ENCODE measurements at regions not wholly inside any gene's neighbourhood (a gene's known extent, or its start where the extent isn't known, plus 50 kb on each side); places are given as distances from the start of the nearest gene placed in this dataset.

DNA sequence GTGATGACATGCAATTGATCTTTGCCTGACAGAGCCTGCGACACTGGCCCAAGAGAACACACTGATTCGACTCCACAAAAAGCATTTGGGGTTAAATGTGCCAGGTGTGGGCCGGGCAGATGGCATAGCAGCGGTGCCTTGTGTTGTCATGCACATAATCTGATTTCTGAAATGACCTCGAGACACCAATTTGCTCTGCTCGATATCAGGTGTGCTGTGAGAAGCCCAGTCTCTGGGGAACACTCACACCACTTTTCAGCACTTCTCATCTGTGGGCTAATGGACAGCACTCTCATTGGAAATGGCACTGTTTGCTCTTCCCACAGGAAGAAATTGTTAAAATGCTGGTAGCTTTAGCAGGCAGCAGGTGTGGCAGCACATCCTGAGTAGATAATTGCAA lies 738.3 kb upstream of the TENM3 start:
- DNase-seq (ENCODE audit: low spot score): no peak

DNA sequence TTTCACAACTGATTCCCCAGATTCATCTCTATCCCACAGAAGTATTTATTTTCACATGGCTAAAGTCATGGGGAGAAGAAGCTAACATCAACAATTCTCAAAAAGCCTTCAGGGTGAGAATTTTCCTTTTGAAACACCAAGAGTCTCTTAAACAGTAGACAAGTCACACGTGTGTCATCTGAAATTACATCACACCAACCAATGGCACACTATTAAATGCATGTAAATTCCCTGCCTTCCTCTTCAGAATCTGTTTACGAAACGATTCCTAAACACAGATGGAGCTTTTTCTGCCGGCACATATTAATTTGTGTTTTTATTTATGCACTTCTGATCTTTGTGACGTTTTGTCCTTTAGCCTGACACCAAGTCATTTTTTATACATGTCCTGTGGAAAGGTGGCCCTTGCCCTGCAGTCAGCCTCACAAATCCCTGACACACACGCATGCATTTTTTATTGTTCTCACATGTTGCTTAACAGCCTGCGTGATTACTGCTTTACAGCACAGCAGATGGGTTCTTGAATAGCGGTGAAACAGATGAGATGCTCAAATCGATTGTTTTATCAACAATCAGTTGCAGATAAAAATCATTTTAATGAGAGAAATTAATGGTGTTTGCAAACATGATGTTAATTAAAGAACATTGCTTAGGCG lies 735.9 kb upstream of the TENM3 start:
- DNase-seq (ENCODE audit: low spot score): no peak

DNA sequence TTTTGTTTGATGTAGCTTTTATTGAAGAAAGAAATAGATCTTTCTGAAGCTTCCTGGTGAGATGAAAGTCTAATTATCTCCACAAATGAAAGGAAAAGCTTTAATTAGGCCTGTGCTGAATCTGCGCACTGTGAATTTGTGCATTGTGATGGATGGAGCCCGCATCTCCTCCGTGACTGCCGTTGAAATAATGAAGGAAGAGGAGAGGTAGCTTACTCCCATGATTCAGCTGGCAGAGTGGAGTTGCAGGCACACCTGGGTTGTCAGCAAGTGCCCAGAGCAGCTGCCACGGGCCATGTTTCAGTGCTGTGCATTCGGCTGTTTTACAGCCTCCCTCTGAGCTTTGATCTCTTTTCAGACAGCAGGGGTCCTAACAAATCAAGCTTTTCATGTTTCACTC lies 735.3 kb upstream of the TENM3 start:
- DNase-seq (ENCODE audit: low spot score): no peak

DNA sequence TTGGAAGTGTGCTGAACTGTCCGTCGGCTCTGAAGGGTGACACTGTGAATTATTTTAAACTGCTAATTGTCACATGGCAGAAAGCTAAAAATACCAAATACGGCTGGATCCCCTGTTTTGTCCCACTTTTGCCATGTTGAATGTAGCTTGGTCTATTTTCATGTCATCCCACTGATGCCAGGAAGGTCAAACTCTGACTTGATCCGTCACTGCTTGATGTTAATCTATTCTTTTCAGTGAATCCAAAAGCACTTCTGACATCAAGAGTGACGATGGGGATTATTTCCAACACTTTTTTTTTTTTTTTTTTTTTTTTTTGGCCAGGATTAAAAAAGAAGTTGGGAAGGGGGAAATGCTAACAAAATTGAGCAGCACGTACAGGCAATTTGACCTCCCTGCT lies 734.6 kb upstream of the TENM3 start:
- DNase-seq (ENCODE audit: low spot score): no peak

DNA sequence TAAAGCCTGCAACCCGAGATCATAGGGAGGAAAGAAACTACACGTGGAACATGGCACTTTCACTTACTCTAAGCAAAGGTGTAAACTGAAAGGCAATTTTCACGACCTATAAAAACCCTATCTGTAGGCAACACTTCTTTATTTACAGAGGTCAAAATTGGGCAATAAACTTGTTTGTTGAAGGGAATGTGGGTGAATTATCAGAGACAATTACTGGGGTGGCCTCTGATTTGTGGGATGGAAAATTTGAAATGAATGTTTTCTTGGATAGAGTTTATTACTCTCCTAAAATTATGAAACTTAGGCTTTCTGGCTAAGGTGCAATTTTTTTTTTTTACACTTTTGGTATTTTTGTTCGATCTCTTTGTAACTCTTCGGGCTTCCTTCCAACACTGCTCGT lies 734.1 kb upstream of the TENM3 start:
- no peak for DNase-seq (ENCODE audit: low spot score)

DNA sequence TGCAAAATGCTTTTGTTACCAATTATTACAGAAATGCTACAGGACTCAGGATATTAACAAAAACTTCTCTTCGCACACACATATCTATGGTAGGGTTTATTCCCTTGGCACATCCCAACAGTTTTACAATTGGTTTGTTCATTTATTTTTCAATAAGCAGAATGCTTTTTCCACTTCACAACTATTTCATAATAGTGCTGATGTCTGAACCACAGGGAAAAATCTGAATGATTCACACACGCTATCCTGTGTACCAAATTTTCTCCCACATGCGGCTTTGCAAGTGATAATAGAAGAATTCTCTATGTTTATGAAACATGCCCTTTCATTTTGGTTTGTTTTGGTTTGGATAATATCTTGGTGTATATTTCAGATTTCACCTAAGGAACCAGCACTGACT lies 725.7 kb upstream of the TENM3 start:
- peak; percentile 13 for DNase-seq (ENCODE audit: low spot score)

DNA sequence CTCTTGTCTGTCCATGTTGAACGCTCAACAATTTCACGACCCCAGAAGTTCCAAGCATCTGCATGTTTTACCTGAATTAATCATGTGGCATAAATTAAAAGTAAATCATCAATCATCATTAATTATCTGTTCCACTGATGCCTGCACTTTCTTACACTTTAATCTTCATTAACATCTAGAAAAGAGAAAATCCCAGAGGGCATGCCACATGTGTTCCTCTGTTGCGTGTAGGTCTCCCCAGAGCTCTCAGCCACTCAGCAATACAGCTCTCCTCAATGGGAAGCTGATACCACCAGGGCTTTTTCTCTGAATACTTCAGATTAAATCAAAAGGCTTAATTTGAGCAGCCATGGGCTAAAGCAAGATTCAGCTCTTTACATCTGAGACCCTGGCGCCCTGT lies 722.4 kb upstream of the TENM3 start:
- no peak for DNase-seq (ENCODE audit: low spot score)

DNA sequence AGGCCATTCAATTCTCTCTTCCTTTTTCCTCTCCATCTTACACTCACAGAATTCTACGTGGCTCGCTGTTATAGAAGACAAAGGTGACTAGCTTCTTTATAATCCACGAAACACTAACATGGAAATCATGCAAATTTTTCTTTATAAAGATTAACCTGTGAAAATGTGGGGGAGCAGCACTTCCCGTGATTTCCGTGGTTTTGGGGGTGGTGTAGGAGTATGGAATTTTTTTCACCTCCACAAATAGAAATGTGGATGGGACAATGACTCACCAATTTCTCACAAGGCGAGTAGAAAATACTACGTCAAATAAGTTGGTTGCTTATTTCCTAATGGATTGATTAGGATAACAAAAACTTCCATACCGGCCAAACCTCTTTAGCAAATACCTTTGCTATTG lies 719.2 kb upstream of the TENM3 start:
- DNase-seq (ENCODE audit: low spot score): no peak

DNA sequence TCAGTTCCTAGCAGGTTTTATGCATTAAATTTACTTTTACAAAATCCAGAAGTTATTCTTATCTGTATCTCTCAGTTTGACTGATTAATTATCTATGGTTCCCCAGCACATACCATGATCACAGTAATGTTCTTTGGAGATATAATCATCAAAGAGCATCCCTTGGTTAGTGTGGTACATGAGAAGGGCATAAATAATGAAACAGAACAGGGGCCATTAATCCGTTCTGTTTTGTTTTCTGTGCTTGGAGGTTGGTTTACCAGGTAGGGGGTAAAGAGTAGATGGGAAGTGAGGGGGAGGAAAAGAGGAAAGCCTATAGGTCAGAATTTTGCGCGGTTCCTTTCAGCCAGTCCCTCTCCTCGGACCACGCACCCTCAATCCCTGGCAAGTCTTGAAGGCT lies 718.7 kb upstream of the TENM3 start:
- DNase-seq (ENCODE audit: low spot score): no peak

DNA sequence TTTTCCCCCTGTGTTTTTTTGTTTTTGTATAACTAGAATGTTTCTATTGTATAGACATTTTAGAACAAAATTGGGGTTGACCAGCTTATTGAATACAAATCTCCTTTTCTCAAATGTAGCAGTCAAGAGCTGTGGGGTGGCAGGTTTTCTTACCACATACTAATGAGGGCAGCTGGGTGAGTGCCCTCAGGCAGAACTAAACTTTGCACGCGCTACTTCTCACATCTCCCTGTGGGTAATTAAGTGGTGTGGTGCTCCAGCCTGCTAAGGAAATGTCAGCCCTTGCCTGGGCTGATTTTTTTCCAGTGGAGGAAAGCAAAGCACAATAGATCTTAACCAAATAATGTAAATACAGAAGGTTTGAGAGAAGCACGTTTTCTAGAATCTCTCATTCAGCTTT lies 717.6 kb upstream of the TENM3 start:
- no peak for DNase-seq (ENCODE audit: low spot score)

DNA sequence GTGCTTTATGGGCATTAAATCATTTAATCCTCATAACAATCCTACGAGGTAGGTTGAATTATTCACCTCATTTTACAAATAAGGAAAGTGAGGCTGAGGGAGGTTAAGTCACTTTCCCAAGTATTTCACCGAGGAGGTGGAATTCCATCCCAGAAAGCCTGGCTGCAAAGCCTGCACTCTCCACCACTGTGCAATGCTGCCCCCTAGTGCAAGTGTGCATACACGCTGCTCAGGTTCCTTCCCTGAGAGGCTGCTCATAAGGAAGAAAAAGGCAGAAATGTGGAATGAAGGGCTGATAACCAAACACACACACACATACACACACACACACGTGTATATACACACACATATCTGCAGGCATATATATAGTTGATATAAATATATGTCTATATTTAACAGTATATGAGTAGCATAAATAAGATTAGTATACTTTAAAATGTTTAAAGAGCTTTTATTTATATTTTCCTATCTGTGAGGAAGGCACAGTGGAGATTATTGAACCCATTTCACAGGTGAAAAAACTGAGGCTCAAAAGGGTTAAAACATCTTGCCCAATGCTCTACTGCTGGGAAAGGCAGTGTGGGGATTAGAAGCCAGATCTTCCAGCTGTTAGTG lies 714.5 kb upstream of the TENM3 start:
- peak; percentile 79 for DNase-seq (ENCODE audit: low spot score)

DNA sequence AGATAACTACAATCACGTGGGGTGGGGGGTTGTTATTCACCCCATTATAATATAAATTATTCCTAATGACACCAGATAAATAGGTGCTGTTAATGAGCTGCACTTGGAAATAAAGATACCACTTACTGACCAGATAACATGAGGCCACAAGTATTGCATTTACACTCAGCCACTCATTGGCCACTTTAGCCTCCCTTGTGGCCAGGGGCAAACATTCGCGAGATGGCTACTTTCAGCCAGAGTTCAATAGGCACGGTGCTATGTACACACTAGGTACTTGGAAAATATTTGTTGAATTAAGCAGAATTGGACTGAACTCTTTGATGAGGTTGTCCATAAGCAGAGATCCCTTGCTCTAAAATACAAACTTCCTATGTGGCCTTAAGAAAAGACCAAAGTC lies 713.7 kb upstream of the TENM3 start:
- no peak for DNase-seq (ENCODE audit: low spot score)

DNA sequence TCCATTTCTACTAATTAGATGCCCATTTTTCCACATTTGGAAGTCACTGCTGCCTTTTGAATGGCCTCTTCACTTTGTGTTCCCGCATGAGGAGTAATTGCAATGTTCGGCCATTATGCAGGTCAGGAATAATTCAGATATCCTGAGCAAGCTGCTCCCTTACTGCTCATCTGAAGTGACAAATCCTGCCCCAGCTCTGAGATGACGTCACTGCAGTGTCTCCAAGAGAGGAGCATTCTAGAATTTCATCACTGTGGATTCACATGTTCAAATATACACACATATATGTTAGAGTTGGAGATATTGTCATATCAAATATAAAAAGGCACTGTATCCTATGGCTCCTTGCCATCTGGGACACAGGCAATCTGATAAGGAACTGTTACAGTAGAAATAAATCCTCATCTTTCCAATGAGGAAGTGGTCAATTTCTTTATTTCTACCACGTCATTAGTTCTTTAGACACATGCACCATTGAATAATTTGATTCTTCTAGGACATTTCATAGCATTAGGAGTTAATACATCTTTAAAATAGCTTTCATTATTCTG lies 706.9 kb upstream of the TENM3 start:
- no peak for DNase-seq (ENCODE audit: low spot score)

DNA sequence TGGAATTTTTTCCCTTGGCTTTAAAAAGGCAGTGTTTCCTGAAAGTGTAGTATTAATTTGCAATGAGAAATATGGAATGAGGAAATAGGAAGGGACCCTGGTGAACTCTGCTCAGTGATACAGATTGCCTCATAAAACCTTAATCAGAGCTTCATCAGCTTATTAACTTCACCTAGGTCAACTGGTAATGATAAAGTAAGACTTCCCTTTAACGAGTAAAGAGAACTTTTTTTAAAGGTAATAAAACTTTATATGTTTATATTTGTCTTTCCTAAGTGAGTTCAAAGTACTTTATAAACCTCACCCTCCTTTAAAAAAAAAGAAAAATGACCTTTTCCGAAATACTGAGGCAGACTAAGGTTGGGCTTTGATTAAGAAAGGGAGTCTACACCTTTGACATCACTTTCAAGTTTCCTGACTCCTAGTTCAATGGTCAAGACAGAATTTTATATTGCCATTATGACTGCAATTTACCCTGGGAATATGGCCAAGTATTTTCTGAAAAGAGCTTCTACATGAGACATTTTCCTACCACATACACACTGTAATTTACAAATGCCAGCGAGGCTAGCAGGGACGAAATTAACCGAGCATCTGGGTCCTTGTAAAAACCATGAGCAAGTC lies 706.3 kb upstream of the TENM3 start:
- DNase-seq (ENCODE audit: low spot score): no peak

DNA sequence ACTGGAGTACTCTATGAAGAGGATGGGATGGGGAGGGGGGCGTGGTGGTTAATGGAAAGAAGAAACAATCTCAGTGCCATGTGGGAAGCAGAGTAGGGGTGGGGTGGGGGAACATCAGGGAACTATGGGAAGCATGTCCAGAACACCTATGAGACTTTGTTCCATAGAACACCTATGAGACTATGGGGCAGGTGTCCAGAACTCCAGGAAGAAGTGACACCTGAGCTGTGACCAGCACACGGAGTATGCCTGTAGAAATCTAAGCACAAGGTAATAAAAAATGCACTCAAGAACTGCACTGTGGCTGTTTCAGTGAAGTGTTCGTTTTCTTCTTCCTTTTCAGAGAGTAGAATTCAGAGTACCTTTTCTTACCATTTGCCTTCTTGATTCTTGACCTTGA lies 704.8 kb upstream of the TENM3 start:
- no peak for DNase-seq (ENCODE audit: low spot score)

DNA sequence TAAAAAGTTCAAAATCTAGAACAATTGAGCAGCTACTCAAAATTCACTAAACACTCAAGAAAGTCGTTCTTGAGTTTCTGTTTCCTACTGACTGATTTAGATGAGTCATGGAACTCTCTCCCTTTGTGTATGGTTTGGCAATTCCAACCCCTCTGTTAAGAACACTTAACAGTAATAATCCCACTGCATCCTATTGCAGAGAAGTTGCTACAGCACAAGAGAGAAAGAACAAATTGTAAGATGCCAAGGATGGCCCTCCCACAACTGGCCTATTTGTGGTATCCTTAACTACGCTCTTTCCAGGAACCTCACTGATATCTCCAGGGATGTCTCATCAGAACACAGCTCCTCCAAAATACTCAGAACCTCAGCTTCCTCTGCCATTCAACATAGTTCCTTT lies 701.8 kb upstream of the TENM3 start:
- no peak for DNase-seq (ENCODE audit: low spot score)

DNA sequence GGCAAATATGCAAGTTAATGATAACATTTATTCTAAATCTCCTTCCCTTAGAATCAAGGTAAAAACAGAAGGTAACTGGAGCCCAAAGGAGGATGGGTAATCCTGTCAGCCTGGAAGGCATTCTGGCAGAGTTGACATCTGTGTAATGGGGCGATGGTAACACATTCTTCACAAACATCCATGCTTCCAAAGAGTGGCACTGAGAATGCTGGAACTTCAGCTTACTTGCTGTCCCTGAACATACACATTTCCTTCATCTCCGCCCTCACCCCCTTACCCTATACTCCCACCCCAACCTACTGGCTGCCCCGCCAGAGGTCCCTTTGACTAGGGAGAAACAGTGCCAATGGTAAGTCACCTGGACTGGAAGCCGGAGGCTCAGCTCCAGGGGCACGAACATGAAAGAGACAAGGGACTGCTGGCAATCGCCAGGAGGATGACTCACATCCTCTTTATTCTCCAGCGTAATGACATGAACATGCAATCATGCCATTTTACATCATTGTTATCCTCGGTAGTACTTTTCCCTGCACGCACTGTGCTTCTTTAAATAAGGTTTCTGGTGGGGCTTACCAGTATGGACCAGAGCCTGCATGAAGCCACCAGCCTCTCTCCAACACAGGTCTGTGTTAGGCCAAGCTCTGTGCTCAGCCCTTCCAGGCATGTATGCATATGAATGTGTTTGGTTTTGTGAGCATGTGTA lies 694.2 kb upstream of the TENM3 start:
- DNase-seq (ENCODE audit: low spot score): peak; percentile 64

DNA sequence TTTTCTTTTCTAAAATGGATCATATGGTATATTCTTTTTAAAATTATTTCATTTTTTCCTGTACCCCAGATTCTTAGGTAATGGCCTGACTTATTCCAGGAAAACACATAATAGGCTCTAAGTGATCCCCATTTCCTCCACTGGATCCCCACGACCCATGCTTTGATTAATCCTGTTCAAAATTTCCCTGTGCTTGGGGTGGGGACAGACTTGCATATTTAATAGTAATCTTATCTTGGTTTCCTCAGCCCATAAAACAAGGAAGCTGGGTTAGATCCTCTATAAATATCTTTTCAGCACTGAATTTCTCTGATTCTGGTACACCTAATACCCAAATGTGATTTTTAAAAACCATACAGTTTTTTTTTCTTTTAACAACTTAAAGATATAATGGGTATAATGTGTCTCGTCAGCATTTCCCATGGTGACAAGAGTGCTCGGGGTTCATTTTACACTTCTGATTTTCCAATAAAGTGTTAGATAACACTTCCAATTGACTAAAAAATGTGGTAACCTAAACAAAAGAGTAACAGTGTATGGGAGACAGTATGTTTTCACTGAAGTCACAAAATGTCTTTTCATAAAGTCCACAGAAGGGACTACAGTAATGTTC lies 693.5 kb upstream of the TENM3 start:
- DNase-seq (ENCODE audit: low spot score): no peak

DNA sequence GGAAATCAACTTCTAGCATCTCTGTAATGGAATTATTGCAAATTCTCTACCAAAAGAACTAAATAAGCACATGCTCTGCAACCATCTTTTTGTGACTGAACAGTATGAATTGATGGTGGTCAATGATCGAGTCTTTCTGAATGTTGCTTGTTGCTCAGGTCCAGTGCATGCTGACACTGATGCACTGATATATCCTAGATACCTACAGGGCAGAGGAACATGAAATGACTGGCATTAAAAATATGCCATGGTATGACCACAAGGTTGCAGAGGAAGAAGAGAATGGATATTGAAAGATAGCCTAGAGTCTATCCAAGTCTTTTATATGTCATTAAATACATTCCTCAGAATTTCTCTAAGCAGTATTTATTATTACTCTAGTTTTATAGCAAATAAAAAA lies 692.8 kb upstream of the TENM3 start:
- DNase-seq (ENCODE audit: low spot score): no peak

DNA sequence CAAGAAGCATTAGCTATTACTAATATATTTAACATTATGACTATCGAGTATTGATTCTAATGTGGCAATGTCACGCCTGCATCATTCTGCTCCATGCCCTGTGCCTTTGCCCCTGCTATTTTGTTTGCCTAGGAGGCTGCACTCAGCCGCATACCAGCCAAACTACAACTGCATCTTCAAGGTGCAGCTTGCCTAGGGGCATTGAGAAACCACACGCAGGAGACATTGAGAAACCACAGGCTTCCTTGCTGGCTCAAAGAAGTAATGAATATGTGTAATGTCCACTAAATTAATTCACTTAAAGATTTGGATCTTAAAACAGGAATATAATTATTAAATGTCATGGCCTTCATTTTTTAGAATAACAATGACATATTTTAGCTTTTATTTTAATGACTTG lies 683.6 kb upstream of the TENM3 start:
- no peak for DNase-seq (ENCODE audit: low spot score)

DNA sequence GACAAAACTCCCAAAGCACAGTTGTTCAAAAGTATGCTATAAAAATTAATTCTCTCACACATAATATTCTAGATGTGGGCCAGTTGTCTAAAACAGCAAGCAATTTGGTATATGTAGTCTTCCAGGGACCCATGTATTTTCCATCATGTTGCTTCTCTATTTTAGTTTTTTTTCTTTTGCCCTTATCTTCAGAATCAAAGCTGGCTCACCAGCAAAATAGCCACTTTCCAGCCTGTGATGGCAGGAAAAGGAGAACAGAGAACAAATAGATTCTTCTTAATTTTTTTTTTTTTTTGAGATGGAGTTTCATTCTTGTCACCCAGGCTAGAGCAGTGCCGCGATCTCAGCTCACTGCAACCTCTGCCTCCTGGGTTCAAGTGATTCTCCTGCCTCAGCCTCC lies 680.8 kb upstream of the TENM3 start:
- DNase-seq (ENCODE audit: low spot score): no peak

DNA sequence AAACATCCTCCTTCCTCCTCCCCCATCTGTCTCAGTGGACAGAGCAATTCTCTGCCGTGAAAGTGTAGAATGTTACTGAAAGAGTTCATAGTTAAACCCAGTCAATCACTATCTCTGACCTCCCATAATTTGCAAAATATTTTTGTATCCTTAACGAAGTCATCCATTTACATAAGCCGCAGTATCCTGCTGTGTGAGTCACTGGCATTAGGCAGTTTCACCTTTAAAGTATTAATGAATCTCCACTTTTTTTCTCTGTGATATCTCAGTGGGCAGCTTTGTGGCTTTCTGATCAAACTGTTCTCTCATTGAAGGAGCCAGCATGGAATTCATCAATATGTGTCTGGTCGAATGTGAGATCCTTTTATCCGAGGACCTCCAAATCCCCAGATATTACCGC lies 678.6 kb upstream of the TENM3 start:
- no peak for DNase-seq (ENCODE audit: low spot score)

DNA sequence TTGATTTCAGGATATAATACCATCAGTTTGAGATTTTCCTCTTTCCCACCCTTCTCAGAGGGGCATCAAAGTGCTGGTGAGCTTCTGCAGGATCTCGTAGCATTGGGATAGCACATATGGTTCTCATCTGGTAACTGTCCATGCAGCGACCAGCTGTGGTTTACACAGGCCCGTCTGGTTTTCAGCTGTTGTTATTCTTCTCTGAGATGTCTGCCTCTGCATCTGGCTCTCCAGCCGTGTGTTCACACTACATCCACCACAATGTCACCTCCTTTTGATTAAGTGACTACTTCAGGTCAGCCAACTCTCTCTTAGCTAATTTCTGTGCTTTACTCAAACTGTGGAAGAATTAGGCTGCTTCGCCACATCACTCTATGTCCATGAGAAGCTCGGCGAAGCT lies 676.7 kb upstream of the TENM3 start:
- DNase-seq (ENCODE audit: low spot score): peak; percentile 59
